Esophagus squamous epithelium (tissue), 4 donors: ENCODE measurements at regions not wholly inside any gene's neighbourhood (a gene's known extent, or its start where the extent isn't known, plus 50 kb on each side); places are given as distances from the start of the nearest gene placed in this dataset.

Experiments used
- CTCF ChIP-seq, 6 experiments: fragments of 450-650 bp in 4 of 6; fragments of 200-600 bp in 2 of 6; sonication (generic) in 2 of 6; IDR thresholded peaks; one replicate each; pipeline ENCODE4 v1.5.1; 2016 to 2019; ENCODE audit warnings: antibody characterized with exemption in 6 of 6, mild to moderate bottlenecking in 4 of 6, moderate library complexity in 4 of 6
- POLR2A ChIP-seq, 4 donors: fragments of 450-650 bp; IDR thresholded peaks; one replicate each; pipeline ENCODE4 v1.6.1; 2017; ENCODE audit warnings: antibody characterized with exemption in 4 of 4, mild to moderate bottlenecking in 4 of 4, moderate library complexity in 3 of 4

- TF ChIP-seq CTCF (IDR thresholded peaks at IDR 0.05) (no peak), POLR2A (IDR thresholded peaks at IDR 0.05) (no peak)
These were observed 95.8 kb upstream of the SETBP1 start for GRCh38 chr18:44584900-44585299.
